Liver (tissue), 3 donors: ENCODE measurements at regions not wholly inside any gene's neighbourhood (a gene's known extent, or its start where the extent isn't known, plus 50 kb on each side); places are given as distances from the start of the nearest gene placed in this dataset.

Source experiments
- RAD21 ChIP-seq, 2 donors: IDR thresholded peaks; 2 replicates each; pipeline ENCODE4 v1.6.1; 2016; ENCODE audit warnings: antibody characterized with exemption in 2 of 2, mild to moderate bottlenecking in 2 of 2
- SP1 ChIP-seq: IDR thresholded peaks from 2 replicates; pipeline ENCODE4 v1.6.1; 2018; ENCODE audit warnings: antibody characterized with exemption, mild to moderate bottlenecking
- TAF1 ChIP-seq: conservative IDR thresholded peaks from 2 replicates; pipeline ENCODE4 v1.6.1; 2016; ENCODE audit warnings: antibody characterized with exemption, mild to moderate bottlenecking
- TF ChIP-seq, protein P1 (sequence below): fragments of 150-350 bp; IDR thresholded peaks from 2 replicates; pipeline ENCODE4 v1.5.1; 2017; ENCODE audit warnings: improper control_type of control experiment, low read depth, low read length; ENCODE audit not compliant: missing input control
- TF ChIP-seq, protein P2 (sequence below): IDR thresholded peaks from 2 replicates; pipeline ENCODE4 v1.6.1; 2016; ENCODE audit warnings: antibody characterized with exemption
- TF ChIP-seq, protein P3 (sequence below): IDR thresholded peaks from 2 replicates; pipeline ENCODE4 v1.6.1; 2016; ENCODE audit warnings: antibody characterized with exemption
- TF ChIP-seq, protein P4 (sequence below): IDR thresholded peaks from 2 replicates; pipeline ENCODE4 v1.6.1; 2016; ENCODE audit warnings: antibody characterized with exemption
- donor health status: healthy.
- donor health status: healthy.

DNA sequence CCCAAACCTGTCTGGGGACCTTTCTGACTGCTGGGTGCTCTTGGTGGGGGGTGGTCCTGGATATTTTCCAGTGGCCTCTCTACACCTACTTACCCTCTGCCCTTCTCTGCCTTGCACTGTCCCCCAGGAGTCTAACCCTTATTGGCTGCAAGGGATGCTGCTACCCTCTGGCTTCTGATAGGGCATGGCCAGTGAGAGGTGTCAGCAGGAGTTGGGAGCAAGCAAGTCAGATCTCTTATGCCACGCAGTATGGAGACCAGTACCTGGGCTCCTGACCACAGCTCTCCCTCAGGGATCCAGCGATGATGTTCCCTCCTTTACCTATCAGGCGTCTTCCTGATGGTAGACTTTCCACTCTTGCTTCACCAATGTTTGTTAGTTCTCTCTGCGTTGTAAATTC, 373.7 kb downstream of the SOCS6 start:
- TF ChIP-seq, protein P1, sequence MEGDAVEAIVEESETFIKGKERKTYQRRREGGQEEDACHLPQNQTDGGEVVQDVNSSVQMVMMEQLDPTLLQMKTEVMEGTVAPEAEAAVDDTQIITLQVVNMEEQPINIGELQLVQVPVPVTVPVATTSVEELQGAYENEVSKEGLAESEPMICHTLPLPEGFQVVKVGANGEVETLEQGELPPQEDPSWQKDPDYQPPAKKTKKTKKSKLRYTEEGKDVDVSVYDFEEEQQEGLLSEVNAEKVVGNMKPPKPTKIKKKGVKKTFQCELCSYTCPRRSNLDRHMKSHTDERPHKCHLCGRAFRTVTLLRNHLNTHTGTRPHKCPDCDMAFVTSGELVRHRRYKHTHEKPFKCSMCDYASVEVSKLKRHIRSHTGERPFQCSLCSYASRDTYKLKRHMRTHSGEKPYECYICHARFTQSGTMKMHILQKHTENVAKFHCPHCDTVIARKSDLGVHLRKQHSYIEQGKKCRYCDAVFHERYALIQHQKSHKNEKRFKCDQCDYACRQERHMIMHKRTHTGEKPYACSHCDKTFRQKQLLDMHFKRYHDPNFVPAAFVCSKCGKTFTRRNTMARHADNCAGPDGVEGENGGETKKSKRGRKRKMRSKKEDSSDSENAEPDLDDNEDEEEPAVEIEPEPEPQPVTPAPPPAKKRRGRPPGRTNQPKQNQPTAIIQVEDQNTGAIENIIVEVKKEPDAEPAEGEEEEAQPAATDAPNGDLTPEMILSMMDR: no peak
- TF ChIP-seq SP1: no peak
- TF ChIP-seq, protein P2, sequence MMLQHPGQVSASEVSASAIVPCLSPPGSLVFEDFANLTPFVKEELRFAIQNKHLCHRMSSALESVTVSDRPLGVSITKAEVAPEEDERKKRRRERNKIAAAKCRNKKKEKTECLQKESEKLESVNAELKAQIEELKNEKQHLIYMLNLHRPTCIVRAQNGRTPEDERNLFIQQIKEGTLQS: no peak
- TF ChIP-seq, protein P3, sequence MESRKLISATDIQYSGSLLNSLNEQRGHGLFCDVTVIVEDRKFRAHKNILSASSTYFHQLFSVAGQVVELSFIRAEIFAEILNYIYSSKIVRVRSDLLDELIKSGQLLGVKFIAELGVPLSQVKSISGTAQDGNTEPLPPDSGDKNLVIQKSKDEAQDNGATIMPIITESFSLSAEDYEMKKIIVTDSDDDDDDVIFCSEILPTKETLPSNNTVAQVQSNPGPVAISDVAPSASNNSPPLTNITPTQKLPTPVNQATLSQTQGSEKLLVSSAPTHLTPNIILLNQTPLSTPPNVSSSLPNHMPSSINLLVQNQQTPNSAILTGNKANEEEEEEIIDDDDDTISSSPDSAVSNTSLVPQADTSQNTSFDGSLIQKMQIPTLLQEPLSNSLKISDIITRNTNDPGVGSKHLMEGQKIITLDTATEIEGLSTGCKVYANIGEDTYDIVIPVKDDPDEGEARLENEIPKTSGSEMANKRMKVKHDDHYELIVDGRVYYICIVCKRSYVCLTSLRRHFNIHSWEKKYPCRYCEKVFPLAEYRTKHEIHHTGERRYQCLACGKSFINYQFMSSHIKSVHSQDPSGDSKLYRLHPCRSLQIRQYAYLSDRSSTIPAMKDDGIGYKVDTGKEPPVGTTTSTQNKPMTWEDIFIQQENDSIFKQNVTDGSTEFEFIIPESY: no peak
- no peak for TF ChIP-seq TAF1
- TF ChIP-seq, protein P4, sequence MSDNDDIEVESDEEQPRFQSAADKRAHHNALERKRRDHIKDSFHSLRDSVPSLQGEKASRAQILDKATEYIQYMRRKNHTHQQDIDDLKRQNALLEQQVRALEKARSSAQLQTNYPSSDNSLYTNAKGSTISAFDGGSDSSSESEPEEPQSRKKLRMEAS: no peak
- no peak for TF ChIP-seq RAD21 (IDR thresholded peaks at IDR 0.05)
